Pancreas (tissue), 10 donors: ENCODE measurements at regions not wholly inside any gene's neighbourhood (a gene's known extent, or its start where the extent isn't known, plus 50 kb on each side); places are given as distances from the start of the nearest gene placed in this dataset.

Experiments used
- ATAC-seq, 4 donors: fragments of 200-7000 bp; cut with Tn5 transposase; one replicate each; pipeline versions ENCODE4 v1.8.0 to v1.9.1; 2020; ENCODE audit warnings: mild to moderate bottlenecking in 4 of 4, moderate library complexity in 4 of 4
- DNase-seq, 6 donors: peaks; one replicate each; pipeline ENCODE4 v3.0.0-alpha.2; 2020
- FAIRE-seq: peaks from 2 replicates; lab custom pipeline; 2012; peaks lifted over from hg19 to GRCh38; lab: Jason Lieb, UNC
- H3K27ac ChIP-seq, 4 donors: fragments of 200-600 bp; sonication (generic); 1 replicate in 3 of 4; 2 replicates in 1 of 4; pipeline versions ENCODE4 v1.5.0 to v1.8.0; 2020
- H3K27me3 ChIP-seq, 4 donors: fragments of 200-600 bp; one replicate each; pipeline ENCODE4 v1.8.0; 2021
- H3K36me3 ChIP-seq, 3 donors: fragments of 200-600 bp; sonication (generic) in 1 of 3; one replicate each; pipeline versions ENCODE4 v1.5.0 to v1.8.0; 2020 to 2021
- H3K4me1 ChIP-seq, 3 donors: fragments of 200-600 bp; one replicate each; pipeline ENCODE4 v1.8.0; 2021
- H3K4me3 ChIP-seq, 4 donors: fragments of 200-600 bp; sonication (generic) in 2 of 4; one replicate each; pipeline versions ENCODE4 v1.5.0 to v1.8.0; 2020 to 2021
- H3K9me3 ChIP-seq, 4 donors: fragments of 200-600 bp; one replicate each; pipeline ENCODE4 v1.8.0; 2021
- CTCF ChIP-seq, 4 donors: fragments of 200-600 bp; sonication (generic) in 3 of 4; IDR thresholded peaks; one replicate each; pipeline versions ENCODE4 v1.5.0 to v1.8.0; 2021; ENCODE audit warnings: antibody characterized with exemption in 4 of 4
- WGBS, 2 donors: extraction: QIAGEN DNeasy Blood & Tissue Kit; methylation state at CpG; one replicate each; pipeline ENCODE4 v1.1.7; 2013; 5-methylcytosine and 5-hydroxymethylcytosine counted together
- intact Hi-C, 3 donors: fragments of 100-400 bp; cut with DNase I; formaldehyde crosslinking; loops; one replicate each; pipeline versions ENCODE4 v1.11.1 to v1.14.2; 2022
- donor health status: healthy with polysubstance abuse.
- donor health status: DM: no; HTN: no; CAD: no; lungs with moderate emphysema.
- donor health status: DM: no; HTN: no; CAD: no.
- donor health status: control.
- donor health status: control.
- donor health status: Bipolar disorder and iron deficiency.
- donor health status: DM: yes; HTN: yes; CAD: no.
- donor health status: DM: no; HTN: no; CAD: no.
- donor health status: DM: no; HTN: no; CAD: no.
- donor health status: DM: yes; HTN: yes; CAD: no.

GRCh38 chr5:82352146-82352791, 74.1 kb upstream of the RPS23 start:
- H3K9me3 ChIP-seq: no peaks in the 10 kb centered on the region
- 56 to 69% methylated on average over 7 of the region's 7 CpGs for WGBS, 2 donors
- ATAC-seq: no peak
- FAIRE-seq: no peak
- no peaks in the 10 kb centered on the region for H3K4me1 ChIP-seq
- TF ChIP-seq CTCF (IDR thresholded peaks at IDR 0.05): no peak
- no peak for DNase-seq
- no peak overlapping the region for H3K27ac ChIP-seq
- H3K27me3 ChIP-seq: no peaks in the 10 kb centered on the region
- intact Hi-C loops: no loop called here
- no peak overlapping the region for H3K4me3 ChIP-seq
- no peaks in the 10 kb centered on the region for H3K36me3 ChIP-seq

GRCh38 chr5:82351754-82352145, 73.6 kb upstream of the RPS23 start:
- FAIRE-seq (peak; percentile 17), ATAC-seq (peak; percentile 83 to 95 (median 94)), DNase-seq (no peak)
- intact Hi-C loops: no loop called here
- Histone ChIP-seq H3K4me1 (no peaks in the 10 kb centered on the region), H3K4me3 (no peak overlapping the region), H3K27me3 (no peaks in the 10 kb centered on the region), H3K9me3 (no peaks in the 10 kb centered on the region), H3K36me3 (no peaks in the 10 kb centered on the region), H3K27ac (no peak overlapping the region)
- peak; percentile 59 to 75 (median 74) for TF ChIP-seq CTCF (IDR thresholded peaks at IDR 0.05)
- WGBS, 2 donors: 0 to 2% methylated on average over 2 of the region's 2 CpGs

GRCh38 chr5:82351297-82351696, 73.1 kb upstream of the RPS23 start:
- no peaks in the 10 kb centered on the region for H3K9me3 ChIP-seq
- no peak for TF ChIP-seq CTCF (IDR thresholded peaks at IDR 0.05)
- H3K4me1 ChIP-seq: no peaks in the 10 kb centered on the region
- no peaks in the 10 kb centered on the region for H3K36me3 ChIP-seq
- 87 to 88% methylated on average over 1 of the region's 1 CpG for WGBS, 2 donors
- no peaks in the 10 kb centered on the region for H3K27me3 ChIP-seq
- H3K4me3 ChIP-seq: no peak overlapping the region
- DNase-seq (no peak), FAIRE-seq (no peak), ATAC-seq (no peak)
- intact Hi-C loops: no loop called here
- H3K27ac ChIP-seq: no peak overlapping the region

GRCh38 chr5:82349652-82350051, 71.5 kb upstream of the RPS23 start:
- H3K27ac ChIP-seq: no peak overlapping the region
- no peak for TF ChIP-seq CTCF (IDR thresholded peaks at IDR 0.05)
- no peaks in the 10 kb centered on the region for H3K27me3 ChIP-seq
- FAIRE-seq (no peak), DNase-seq (no peak), ATAC-seq (no peak)
- intact Hi-C loops: no loop called here
- H3K4me3 ChIP-seq: no peak overlapping the region
- 65 to 71% methylated on average over 4 of the region's 4 CpGs for WGBS, 2 donors
- H3K9me3 ChIP-seq: no peaks in the 10 kb centered on the region
- H3K36me3 ChIP-seq: no peaks in the 10 kb centered on the region
- H3K4me1 ChIP-seq: peaks cover 0 to 4% (median 3%) of the 10 kb centered on the region in 3 donors

GRCh38 chr5:82348784-82349425, 70.8 kb upstream of the RPS23 start:
- H3K27me3 ChIP-seq: no peaks in the 10 kb centered on the region
- intact Hi-C loops: no loop called here
- no peak for FAIRE-seq
- H3K36me3 ChIP-seq: no peaks in the 10 kb centered on the region
- H3K9me3 ChIP-seq: no peaks in the 10 kb centered on the region
- WGBS, 2 donors: 68 to 77% methylated on average over 4 of the region's 4 CpGs
- DNase-seq: no peak
- peaks cover 0 to 5% (median 3%) of the 10 kb centered on the region in 3 donors for H3K4me1 ChIP-seq
- no peak overlapping the region for H3K4me3 ChIP-seq
- no peak for TF ChIP-seq CTCF (IDR thresholded peaks at IDR 0.05)
- ATAC-seq: no peak
- no peak overlapping the region for H3K27ac ChIP-seq
